ENCODE measurements at regions not wholly inside any gene's neighbourhood (a gene's known extent, or its start where the extent isn't known, plus 50 kb on each side); places are given as distances from the start of the nearest gene placed in this dataset.

- no peak overlapping the region for H3K27ac ChIP-seq (ENCODE audit: low read length)
- ATAC-seq (ENCODE audit: insufficient read depth, low read depth): no peak
- no peak overlapping the region for H3K4me3 ChIP-seq (ENCODE audit: low read depth in 1 of 2, low read length in 2 of 2)
- no peak overlapping the region for H3K4me2 ChIP-seq (ENCODE audit: insufficient read depth, low read length)
- no peak overlapping the region for H3K9ac ChIP-seq (ENCODE audit: low read depth, low read length)
- H2AFZ ChIP-seq (ENCODE audit: low read depth, low read length): no peak overlapping the region
- H3K27me3 ChIP-seq (ENCODE audit: insufficient read depth, low read length, poor library complexity): no peaks in the 10 kb centered on the region
- no peaks in the 10 kb centered on the region for H3K4me1 ChIP-seq (ENCODE audit: insufficient read depth, low read length)
- H3K79me2 ChIP-seq (ENCODE audit: insufficient read depth, low read length): no peaks in the 10 kb centered on the region
- no peak for DNase-seq
- H3K36me3 ChIP-seq (ENCODE audit: insufficient read depth, low read length): no peaks in the 10 kb centered on the region
- TF ChIP-seq EZH2 (IDR thresholded peaks at IDR 0.05; ENCODE audit: borderline replicate concordance, low read depth, low read length, severe bottlenecking) (no peak), CTCF (IDR thresholded peaks at IDR 0.05; ENCODE audit: borderline replicate concordance, extremely low read depth, low read length, poor library complexity, severe bottlenecking) (no peak)
- no peaks in the 10 kb centered on the region for H3K9me3 ChIP-seq (ENCODE audit: insufficient read depth, low read length, severe bottlenecking)
- no peaks in the 10 kb centered on the region for H4K20me1 ChIP-seq (ENCODE audit: insufficient read depth, low read length)
These were observed 99.3 kb upstream of the DNAJC10 start for GRCh38 chr2:182616471-182617393.

GRCh38 chr2:182618672-182619079 lies 97.4 kb upstream of the DNAJC10 start:
- no peak overlapping the region for H3K27ac ChIP-seq (ENCODE audit: low read length)
- DNase-seq (no peak), ATAC-seq (ENCODE audit: insufficient read depth, low read depth) (no peak)
- TF ChIP-seq CTCF (IDR thresholded peaks at IDR 0.05; ENCODE audit: borderline replicate concordance, extremely low read depth, low read length, poor library complexity, severe bottlenecking): no peak
- no peak for TF ChIP-seq EZH2 (IDR thresholded peaks at IDR 0.05; ENCODE audit: borderline replicate concordance, low read depth, low read length, severe bottlenecking)
- H3K9ac ChIP-seq (ENCODE audit: low read depth, low read length): no peak overlapping the region
- H4K20me1 ChIP-seq (ENCODE audit: insufficient read depth, low read length): no peaks in the 10 kb centered on the region
- H2AFZ ChIP-seq (ENCODE audit: low read depth, low read length): no peak overlapping the region
- no peaks in the 10 kb centered on the region for H3K4me1 ChIP-seq (ENCODE audit: insufficient read depth, low read length)
- no peak overlapping the region for H3K4me3 ChIP-seq (ENCODE audit: low read depth in 1 of 2, low read length in 2 of 2)
- no peak overlapping the region for H3K4me2 ChIP-seq (ENCODE audit: insufficient read depth, low read length)
- H3K27me3 ChIP-seq (ENCODE audit: insufficient read depth, low read length, poor library complexity): peaks cover 6% of the 10 kb centered on the region
- H3K79me2 ChIP-seq (ENCODE audit: insufficient read depth, low read length): no peaks in the 10 kb centered on the region
- H3K9me3 ChIP-seq (ENCODE audit: insufficient read depth, low read length, severe bottlenecking): no peaks in the 10 kb centered on the region
- H3K36me3 ChIP-seq (ENCODE audit: insufficient read depth, low read length): no peaks in the 10 kb centered on the region

- Histone ChIP-seq H3K4me3 (ENCODE audit: low read depth in 1 of 2, low read length in 2 of 2) (no peak overlapping the region), H3K4me1 (ENCODE audit: insufficient read depth, low read length) (no peaks in the 10 kb centered on the region), H3K36me3 (ENCODE audit: insufficient read depth, low read length) (no peaks in the 10 kb centered on the region), H2AFZ (ENCODE audit: low read depth, low read length) (no peak overlapping the region), H3K27ac (ENCODE audit: low read length) (no peak overlapping the region), H3K9me3 (ENCODE audit: insufficient read depth, low read length, severe bottlenecking) (no peaks in the 10 kb centered on the region), H3K9ac (ENCODE audit: low read depth, low read length) (no peak overlapping the region), H4K20me1 (ENCODE audit: insufficient read depth, low read length) (no peaks in the 10 kb centered on the region), H3K79me2 (ENCODE audit: insufficient read depth, low read length) (no peaks in the 10 kb centered on the region), H3K4me2 (ENCODE audit: insufficient read depth, low read length) (no peak overlapping the region), H3K27me3 (ENCODE audit: insufficient read depth, low read length, poor library complexity) (peaks cover 6% of the 10 kb centered on the region)
- ATAC-seq (ENCODE audit: insufficient read depth, low read depth) (no peak), DNase-seq (no peak)
- no peak for TF ChIP-seq EZH2 (IDR thresholded peaks at IDR 0.05; ENCODE audit: borderline replicate concordance, low read depth, low read length, severe bottlenecking)
- no peak for TF ChIP-seq CTCF (IDR thresholded peaks at IDR 0.05; ENCODE audit: borderline replicate concordance, extremely low read depth, low read length, poor library complexity, severe bottlenecking)
These were observed 96.8 kb upstream of the DNAJC10 start for GRCh38 chr2:182619276-182619675.

Data from DND-41 (cell line).